Heart right ventricle (tissue), 16 donors: ENCODE measurements at regions not wholly inside any gene's neighbourhood (a gene's known extent, or its start where the extent isn't known, plus 50 kb on each side); places are given as distances from the start of the nearest gene placed in this dataset.

Experiments
- ATAC-seq, 8 donors: fragments of 200-7000 bp; cut with Tn5 transposase; one replicate each; pipeline ENCODE4 v1.9.1; 2020; ENCODE audit warnings: mild to moderate bottlenecking in 8 of 8, moderate library complexity in 8 of 8, moderate number of reproducible peaks in 1 of 8
- DNase-seq, 2 donors: peaks; one replicate each; pipeline ENCODE4 v3.0.0-alpha.2; 2020
- H3K27ac ChIP-seq, 10 donors: fragments of 200-600 bp; sonication (generic) in 2 of 10; one replicate each; pipeline versions ENCODE4 v1.5.0 to v1.8.0; 2020 to 2022; ENCODE audit warnings: mild to moderate bottlenecking in 3 of 10
- H3K27me3 ChIP-seq, 7 donors: fragments of 200-600 bp; one replicate each; pipeline ENCODE4 v1.8.0; 2021 to 2022; ENCODE audit warnings: mild to moderate bottlenecking in 2 of 7
- H3K36me3 ChIP-seq, 9 donors: fragments of 200-600 bp; sonication (generic) in 1 of 9; one replicate each; pipeline versions ENCODE4 v1.5.0 to v1.8.0; 2020 to 2022; ENCODE audit warnings: mild to moderate bottlenecking in 2 of 9
- H3K4me1 ChIP-seq, 9 donors: fragments of 200-600 bp; sonication (generic) in 1 of 9; one replicate each; pipeline versions ENCODE4 v1.5.0 to v1.8.0; 2020 to 2022; ENCODE audit warnings: mild to moderate bottlenecking in 4 of 9
- H3K4me3 ChIP-seq, 10 donors: fragments of 200-600 bp; sonication (generic) in 2 of 10; one replicate each; pipeline versions ENCODE4 v1.5.0 to v1.8.0; 2020 to 2022; ENCODE audit warnings: mild to moderate bottlenecking in 7 of 10, moderate library complexity in 2 of 10
- H3K9me3 ChIP-seq, 11 donors: fragments of 200-600 bp in 10 of 11; sonication (generic) in 2 of 11; one replicate each; pipeline versions ENCODE4 v1.5.0 to v1.8.0; 2013 to 2022; ENCODE audit warnings: mild to moderate bottlenecking in 2 of 11, control low read depth in 1 of 11, moderate library complexity in 1 of 11
- CTCF ChIP-seq, 9 donors: fragments of 200-600 bp; sonication (generic) in 2 of 9; IDR thresholded peaks; one replicate each; pipeline versions ENCODE4 v1.5.0 to v1.8.0; 2021 to 2022; ENCODE audit warnings: antibody characterized with exemption in 9 of 9, mild to moderate bottlenecking in 5 of 9, moderate library complexity in 1 of 9
- WGBS, 2 donors: extraction: QIAGEN DNeasy Blood & Tissue Kit; methylation state at CpG; one replicate each; pipeline ENCODE4 v1.1.7; 2013; ENCODE audit warnings: inconsistent platforms in 1 of 2; 5-methylcytosine and 5-hydroxymethylcytosine counted together
- intact Hi-C, 10 donors: fragments of 100-400 bp; cut with DNase I; formaldehyde crosslinking; loops; one replicate each; pipeline versions ENCODE4 v1.11.1 to v1.14.2; 2022
- donor health status: Arrhythmogenic right ventricular cardiomyopathy.
- donor health status: ischemic (EF 13 %, LVEDD 7.1; RV severe dilation, severe dysfunction).
- donor health status: healthy with polysubstance abuse.
- donor health status: DM: no; HTN: yes; CAD: no.
- donor health status: DM: no; HTN: no; CAD: no.
- donor health status: ischemic (EF 25% LVEDD 6.9; RV normal size, moderate dysfunction).
- donor health status: ischemic (EF 25% LVEDD 5.7; RV mildly dilated, moderate dysfunction).
- donor health status: healthy.
- donor health status: DM: yes; HTN: yes; CAD: no.
- donor health status: Ischemic cardiomyopathy.
- donor health status: ischemic (EF 35%, LVEDD 5.7; RV mildly dilated, moderate dysfunction).
- donor health status: nonischemic (EF 11% LVEDD 7.7; RV severe dilation, severe dysfunction).
- donor health status: DM: yes; HTN: yes; CAD: no.
- donor health status: PGD.
- donor health status: ischemic (EF 29% LVEDD 5.4; RV normal size, mild dysfunction).
- donor health status: nonischemic (EF 23%, LVEDD 6.1; RV moderate dilation, normal function).

- 39 to 57% methylated on average over 4 of the region's 4 CpGs for WGBS, 2 donors
- Histone ChIP-seq H3K27me3 (peaks cover 0 to 9% (median 0%) of the 10 kb centered on the region in 7 donors), H3K4me3 (no peak overlapping the region), H3K27ac (no peak overlapping the region), H3K4me1 (no peaks in the 10 kb centered on the region), H3K9me3 (peaks cover 0 to under 1% (median 0%) of the 10 kb centered on the region in 11 donors), H3K36me3 (no peaks in the 10 kb centered on the region)
- ATAC-seq = peak in 1 of 8 donors; percentile 31
- no peak for DNase-seq
- intact Hi-C loops = no loop called here
- no peak for TF ChIP-seq CTCF (IDR thresholded peaks at IDR 0.05)
Measured at GRCh38 chr9:34825775-34826174, 115.8 kb upstream of the CCL21 start.

GRCh38 chr9:34823778-34824177, 113.8 kb upstream of the CCL21 start:
- Histone ChIP-seq H3K36me3 (no peaks in the 10 kb centered on the region), H3K27ac (no peak overlapping the region), H3K4me1 (no peaks in the 10 kb centered on the region), H3K4me3 (no peak overlapping the region), H3K9me3 (peaks cover 0 to 20% (median 7%) of the 10 kb centered on the region in 11 donors), H3K27me3 (peaks cover 0 to under 1% (median 0%) of the 10 kb centered on the region in 7 donors)
- ATAC-seq (no peak), DNase-seq (no peak)
- intact Hi-C loops = no loop called here
- 74 to 75% methylated on average over 4 of the region's 4 CpGs for WGBS, 2 donors
- TF ChIP-seq CTCF (IDR thresholded peaks at IDR 0.05) = no peak

- peaks cover 0 to 5% (median 0%) of the 10 kb centered on the region in 9 donors for H3K4me1 ChIP-seq
- 61 to 64% methylated on average over 14 of the region's 14 CpGs for WGBS, 2 donors
- H3K27me3 ChIP-seq = peaks cover 0 to 64% (median 44%) of the 10 kb centered on the region in 7 donors
- no peaks in the 10 kb centered on the region for H3K36me3 ChIP-seq
- ATAC-seq (no peak), DNase-seq (no peak)
- TF ChIP-seq CTCF (IDR thresholded peaks at IDR 0.05) = no peak
- H3K27ac ChIP-seq = no peak overlapping the region
- intact Hi-C loops = no loop called here
- peak overlapping the region in 1 of 10 donors; percentile 0 for H3K4me3 ChIP-seq
- H3K9me3 ChIP-seq = peaks cover 0 to 23% (median 2%) of the 10 kb centered on the region in 11 donors
Measured at GRCh38 chr9:34810187-34810524, 100.2 kb upstream of the CCL21 start.

DNA sequence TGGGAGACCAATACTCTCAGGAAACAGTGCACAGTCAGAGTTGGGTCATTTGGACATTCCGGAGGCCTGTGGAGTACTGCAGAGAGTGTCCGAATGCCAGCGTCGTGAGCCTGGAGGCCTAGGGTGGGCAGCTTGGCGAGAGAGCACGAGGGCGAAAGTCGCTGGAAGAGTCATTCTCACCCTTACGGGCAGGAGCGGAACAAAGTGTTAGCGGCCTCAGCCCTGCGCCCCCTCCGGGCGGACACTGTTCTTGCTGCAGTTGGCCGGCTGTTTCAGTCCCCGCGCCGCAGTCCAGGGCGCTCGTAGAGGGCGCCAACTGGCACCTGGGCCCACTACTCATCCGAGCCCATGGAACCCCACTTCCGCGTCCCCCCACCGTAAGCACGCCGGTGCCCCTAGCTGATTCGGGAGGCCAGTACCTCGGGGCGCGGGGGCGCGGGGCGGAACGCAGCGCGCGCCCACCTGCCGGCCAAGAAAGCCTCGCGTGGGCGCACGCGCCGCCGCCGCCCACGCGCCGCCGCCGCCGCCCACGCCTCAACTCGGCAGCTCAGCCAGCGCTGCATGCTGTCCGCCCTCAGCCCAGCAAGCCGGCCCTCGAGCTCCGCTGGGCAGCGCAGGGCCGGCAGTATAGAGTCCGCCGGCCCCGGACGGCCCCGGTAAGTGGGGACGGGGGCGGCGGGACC, 99.7 kb upstream of the CCL21 start:
- peak in 1 of 2 donors; percentile 22 for DNase-seq
- TF ChIP-seq CTCF (IDR thresholded peaks at IDR 0.05) = peak in 7 of 9 donors; percentile 26 to 52 (median 46)
- peak overlapping the region in 6 of 10 donors; percentile 0 to 33 (median 24) for H3K4me3 ChIP-seq
- peaks cover 0 to 28% (median 4%) of the 10 kb centered on the region in 11 donors for H3K9me3 ChIP-seq
- 9% methylated on average over 59 to 70 of the region's 70 CpGs for WGBS, 2 donors
- H3K36me3 ChIP-seq = no peaks in the 10 kb centered on the region
- peaks cover 0 to 5% (median 0%) of the 10 kb centered on the region in 9 donors for H3K4me1 ChIP-seq
- intact Hi-C loops = no loop called here
- peaks cover 0 to 64% (median 44%) of the 10 kb centered on the region in 7 donors for H3K27me3 ChIP-seq
- ATAC-seq = peak in 3 of 8 donors; percentile 59 to 77 (median 62)
- no peak overlapping the region for H3K27ac ChIP-seq
